ENCODE measurements at regions not wholly inside any gene's neighbourhood (a gene's known extent, or its start where the extent isn't known, plus 50 kb on each side); places are given as distances from the start of the nearest gene placed in this dataset.

DNA sequence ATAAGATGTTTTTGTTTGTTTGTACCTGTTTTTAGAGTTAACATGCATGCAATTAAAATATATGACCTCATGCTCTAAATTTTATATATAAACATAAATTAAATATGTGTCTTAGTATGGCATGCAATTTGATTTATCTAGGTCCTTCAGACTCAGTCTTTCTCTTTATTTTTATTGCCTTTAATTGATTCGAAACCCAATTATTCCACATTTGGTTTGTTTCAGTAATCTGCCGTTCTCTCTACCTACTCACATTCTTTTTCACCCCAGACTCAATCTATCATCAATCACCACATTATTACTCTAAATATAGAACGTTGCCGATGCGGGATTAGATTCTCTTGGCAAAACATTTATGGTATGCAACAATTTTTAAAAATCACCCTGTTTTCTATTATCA lies 1492.8 kb downstream of the RAPGEF2 start:
- CTCF ChIA-PET, result no interaction called here
- no peak for DNase-seq
- Histone ChIP-seq H3K27me3 (replicated peaks in 2 of 5; ENCODE audit: control insufficient read depth in 4 of 5, insufficient read depth in 5 of 5, low read length in 4 of 5) (no peaks in the 10 kb centered on the region), H3K4me3 (ENCODE audit: control insufficient read depth in 1 of 7, extremely low read depth in 1 of 7, insufficient read depth in 4 of 7, low read depth in 2 of 7, low read length in 6 of 7) (no peak overlapping the region), H3K4me1 (ENCODE audit: control extremely low read depth in 1 of 4, control insufficient read depth in 4 of 4, insufficient read depth in 4 of 4, low read length in 3 of 4) (no peaks in the 10 kb centered on the region), H3K9me3 (ENCODE audit: control extremely low read depth in 1 of 5, control insufficient read depth in 4 of 5, insufficient read depth in 2 of 5, low read depth in 1 of 5, low read length in 4 of 5) (no peaks in the 10 kb centered on the region), H3K27ac (ENCODE audit: insufficient read depth in 1 of 2, low read depth in 1 of 2, low read length in 2 of 2, poor library complexity in 1 of 2, severe bottlenecking in 2 of 2) (no peak overlapping the region), H3K36me3 (ENCODE audit: control insufficient read depth in 4 of 4, insufficient read depth in 4 of 4, low read length in 3 of 4) (no peaks in the 10 kb centered on the region)
- POLR2A ChIA-PET, result no interaction called here
- WGBS (ENCODE audit: insufficient coverage), result 89% methylated on average over 4 of the region's 5 CpGs

GRCh38 chr4:160604541-160604940 lies 1501.7 kb downstream of the RAPGEF2 start:
- Histone ChIP-seq H3K4me3 (ENCODE audit: control insufficient read depth in 1 of 7, extremely low read depth in 1 of 7, insufficient read depth in 4 of 7, low read depth in 2 of 7, low read length in 6 of 7) (no peak overlapping the region), H3K9me3 (ENCODE audit: control extremely low read depth in 1 of 5, control insufficient read depth in 4 of 5, insufficient read depth in 2 of 5, low read depth in 1 of 5, low read length in 4 of 5) (no peaks in the 10 kb centered on the region), H3K27ac (ENCODE audit: insufficient read depth in 1 of 2, low read depth in 1 of 2, low read length in 2 of 2, poor library complexity in 1 of 2, severe bottlenecking in 2 of 2) (no peak overlapping the region), H3K36me3 (ENCODE audit: control insufficient read depth in 4 of 4, insufficient read depth in 4 of 4, low read length in 3 of 4) (no peaks in the 10 kb centered on the region), H3K27me3 (replicated peaks in 2 of 5; ENCODE audit: control insufficient read depth in 4 of 5, insufficient read depth in 5 of 5, low read length in 4 of 5) (no peaks in the 10 kb centered on the region), H3K4me1 (ENCODE audit: control extremely low read depth in 1 of 4, control insufficient read depth in 4 of 4, insufficient read depth in 4 of 4, low read length in 3 of 4) (no peaks in the 10 kb centered on the region)
- ChIA-PET POLR2A (no interaction called here), CTCF (no interaction called here)
- DNase-seq, result no peak
- WGBS (ENCODE audit: insufficient coverage), result 100% methylated on average over 2 of the region's 4 CpGs

DNA sequence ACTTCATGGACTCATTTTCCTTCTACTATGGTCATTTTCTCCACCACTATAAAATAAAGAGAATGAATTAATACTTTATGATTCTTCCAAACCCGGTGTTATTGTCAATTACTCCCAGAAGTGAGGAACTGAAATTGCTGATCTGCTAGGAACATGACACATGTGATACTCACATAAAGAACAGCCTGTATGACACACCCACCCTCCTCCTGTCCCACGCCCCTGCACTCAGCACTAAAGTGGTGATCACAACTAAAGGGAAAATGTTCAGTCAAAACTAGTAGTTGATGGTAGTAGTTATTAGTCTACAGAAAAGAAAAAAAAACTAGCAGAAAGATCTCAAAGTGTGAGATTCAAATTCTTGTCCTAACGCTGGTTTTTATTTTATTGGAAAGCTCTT lies 1508.3 kb downstream of the RAPGEF2 start:
- Histone ChIP-seq H3K9me3 (ENCODE audit: control extremely low read depth in 1 of 5, control insufficient read depth in 4 of 5, insufficient read depth in 2 of 5, low read depth in 1 of 5, low read length in 4 of 5) (no peaks in the 10 kb centered on the region), H3K4me3 (ENCODE audit: control insufficient read depth in 1 of 7, extremely low read depth in 1 of 7, insufficient read depth in 4 of 7, low read depth in 2 of 7, low read length in 6 of 7) (no peak overlapping the region), H3K36me3 (ENCODE audit: control insufficient read depth in 4 of 4, insufficient read depth in 4 of 4, low read length in 3 of 4) (no peaks in the 10 kb centered on the region), H3K27ac (ENCODE audit: insufficient read depth in 1 of 2, low read depth in 1 of 2, low read length in 2 of 2, poor library complexity in 1 of 2, severe bottlenecking in 2 of 2) (no peak overlapping the region), H3K4me1 (ENCODE audit: control extremely low read depth in 1 of 4, control insufficient read depth in 4 of 4, insufficient read depth in 4 of 4, low read length in 3 of 4) (no peaks in the 10 kb centered on the region), H3K27me3 (replicated peaks in 2 of 5; ENCODE audit: control insufficient read depth in 4 of 5, insufficient read depth in 5 of 5, low read length in 4 of 5) (no peaks in the 10 kb centered on the region)
- ChIA-PET POLR2A (no interaction called here), CTCF (no interaction called here)
- no peak for DNase-seq
- no CpG with 5 or more reads among the region's 3 CpGs for WGBS (ENCODE audit: insufficient coverage)

GRCh38 chr4:160631044-160631443 lies 1528.2 kb downstream of the RAPGEF2 start:
- Histone ChIP-seq H3K27me3 (replicated peaks in 2 of 5; ENCODE audit: control insufficient read depth in 4 of 5, insufficient read depth in 5 of 5, low read length in 4 of 5) (no peaks in the 10 kb centered on the region), H3K9me3 (ENCODE audit: control extremely low read depth in 1 of 5, control insufficient read depth in 4 of 5, insufficient read depth in 2 of 5, low read depth in 1 of 5, low read length in 4 of 5) (peaks cover 0 to 2% (median 0%) of the 10 kb centered on the region in 5 experiments), H3K27ac (ENCODE audit: insufficient read depth in 1 of 2, low read depth in 1 of 2, low read length in 2 of 2, poor library complexity in 1 of 2, severe bottlenecking in 2 of 2) (no peak overlapping the region), H3K36me3 (ENCODE audit: control insufficient read depth in 4 of 4, insufficient read depth in 4 of 4, low read length in 3 of 4) (no peaks in the 10 kb centered on the region), H3K4me1 (ENCODE audit: control extremely low read depth in 1 of 4, control insufficient read depth in 4 of 4, insufficient read depth in 4 of 4, low read length in 3 of 4) (no peaks in the 10 kb centered on the region), H3K4me3 (ENCODE audit: control insufficient read depth in 1 of 7, extremely low read depth in 1 of 7, insufficient read depth in 4 of 7, low read depth in 2 of 7, low read length in 6 of 7) (no peak overlapping the region)
- no peak for DNase-seq
- WGBS (ENCODE audit: insufficient coverage), result no CpG with 5 or more reads among the region's 1 CpG
- POLR2A ChIA-PET, result no interaction called here
- CTCF ChIA-PET, result no interaction called here

GRCh38 chr4:160652790-160653189 lies 1511.0 kb downstream of the FSTL5 start:
- Histone ChIP-seq H3K9me3 (ENCODE audit: control extremely low read depth in 1 of 5, control insufficient read depth in 4 of 5, insufficient read depth in 2 of 5, low read depth in 1 of 5, low read length in 4 of 5) (no peaks in the 10 kb centered on the region), H3K4me3 (ENCODE audit: control insufficient read depth in 1 of 7, extremely low read depth in 1 of 7, insufficient read depth in 4 of 7, low read depth in 2 of 7, low read length in 6 of 7) (no peak overlapping the region), H3K27ac (ENCODE audit: insufficient read depth in 1 of 2, low read depth in 1 of 2, low read length in 2 of 2, poor library complexity in 1 of 2, severe bottlenecking in 2 of 2) (no peak overlapping the region), H3K36me3 (ENCODE audit: control insufficient read depth in 4 of 4, insufficient read depth in 4 of 4, low read length in 3 of 4) (no peaks in the 10 kb centered on the region), H3K27me3 (replicated peaks in 2 of 5; ENCODE audit: control insufficient read depth in 4 of 5, insufficient read depth in 5 of 5, low read length in 4 of 5) (no peaks in the 10 kb centered on the region), H3K4me1 (ENCODE audit: control extremely low read depth in 1 of 4, control insufficient read depth in 4 of 4, insufficient read depth in 4 of 4, low read length in 3 of 4) (no peaks in the 10 kb centered on the region)
- no CpG with 5 or more reads among the region's 3 CpGs for WGBS (ENCODE audit: insufficient coverage)
- DNase-seq, result no peak
- CTCF ChIA-PET, result no interaction called here
- POLR2A ChIA-PET, result no interaction called here

DNA sequence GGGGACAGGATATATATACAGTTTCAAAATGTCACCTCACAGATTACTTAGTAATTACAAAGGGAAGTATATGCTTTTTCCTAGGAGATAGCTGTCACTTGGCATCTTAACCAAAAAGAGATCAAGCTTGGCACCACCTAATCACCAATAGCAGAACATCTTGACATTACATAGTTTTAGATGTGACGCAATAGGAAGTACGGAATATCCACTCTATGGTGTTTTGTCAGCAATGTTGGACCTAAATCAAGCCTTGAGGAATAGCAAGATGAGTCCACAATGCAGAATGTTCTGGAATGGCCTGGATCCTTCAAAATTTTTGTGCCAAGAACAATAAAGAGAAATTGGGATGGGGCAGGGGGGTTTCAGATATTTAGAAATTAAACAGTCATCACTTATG lies 1488.2 kb downstream of the FSTL5 start:
- H3K4me3 ChIP-seq (ENCODE audit: control insufficient read depth in 1 of 7, extremely low read depth in 1 of 7, insufficient read depth in 4 of 7, low read depth in 2 of 7, low read length in 6 of 7), result no peak overlapping the region
- 100% methylated on average over 2 of the region's 2 CpGs for WGBS (ENCODE audit: insufficient coverage)

GRCh38 chr4:160685729-160686128 lies 1478.1 kb downstream of the FSTL5 start:
- no peak overlapping the region for H3K27ac ChIP-seq (ENCODE audit: insufficient read depth in 1 of 2, low read depth in 1 of 2, low read length in 2 of 2, poor library complexity in 1 of 2, severe bottlenecking in 2 of 2)
- CTCF ChIA-PET, result no interaction called here

More for the DNA sequence above, 1488.2 kb downstream of the FSTL5 start:
- no peaks in the 10 kb centered on the region for H3K27me3 ChIP-seq (replicated peaks in 2 of 5; ENCODE audit: control insufficient read depth in 4 of 5, insufficient read depth in 5 of 5, low read length in 4 of 5)
- H3K27ac ChIP-seq (ENCODE audit: insufficient read depth in 1 of 2, low read depth in 1 of 2, low read length in 2 of 2, poor library complexity in 1 of 2, severe bottlenecking in 2 of 2), result no peak overlapping the region
- no peaks in the 10 kb centered on the region for H3K9me3 ChIP-seq (ENCODE audit: control extremely low read depth in 1 of 5, control insufficient read depth in 4 of 5, insufficient read depth in 2 of 5, low read depth in 1 of 5, low read length in 4 of 5)
- DNase-seq, result no peak
- no peaks in the 10 kb centered on the region for H3K4me1 ChIP-seq (ENCODE audit: control extremely low read depth in 1 of 4, control insufficient read depth in 4 of 4, insufficient read depth in 4 of 4, low read length in 3 of 4)
- ChIA-PET POLR2A (no interaction called here), CTCF (no interaction called here)
- no peaks in the 10 kb centered on the region for H3K36me3 ChIP-seq (ENCODE audit: control insufficient read depth in 4 of 4, insufficient read depth in 4 of 4, low read length in 3 of 4)

GRCh38 chr4:160701671-160702070 lies 1462.1 kb downstream of the FSTL5 start:
- Histone ChIP-seq H3K4me3 (ENCODE audit: control insufficient read depth in 1 of 7, extremely low read depth in 1 of 7, insufficient read depth in 4 of 7, low read depth in 2 of 7, low read length in 6 of 7) (no peak overlapping the region), H3K4me1 (ENCODE audit: control extremely low read depth in 1 of 4, control insufficient read depth in 4 of 4, insufficient read depth in 4 of 4, low read length in 3 of 4) (no peaks in the 10 kb centered on the region), H3K9me3 (ENCODE audit: control extremely low read depth in 1 of 5, control insufficient read depth in 4 of 5, insufficient read depth in 2 of 5, low read depth in 1 of 5, low read length in 4 of 5) (no peaks in the 10 kb centered on the region), H3K36me3 (ENCODE audit: control insufficient read depth in 4 of 4, insufficient read depth in 4 of 4, low read length in 3 of 4) (no peaks in the 10 kb centered on the region), H3K27ac (ENCODE audit: insufficient read depth in 1 of 2, low read depth in 1 of 2, low read length in 2 of 2, poor library complexity in 1 of 2, severe bottlenecking in 2 of 2) (no peak overlapping the region), H3K27me3 (replicated peaks in 2 of 5; ENCODE audit: control insufficient read depth in 4 of 5, insufficient read depth in 5 of 5, low read length in 4 of 5) (no peaks in the 10 kb centered on the region)
- POLR2A ChIA-PET, result no interaction called here
- WGBS (ENCODE audit: insufficient coverage), result 96% methylated on average over 4 of the region's 4 CpGs
- CTCF ChIA-PET, result no interaction called here
- DNase-seq, result no peak

More at GRCh38 chr4:160685729-160686128, 1478.1 kb downstream of the FSTL5 start:
- H3K4me1 ChIP-seq (ENCODE audit: control extremely low read depth in 1 of 4, control insufficient read depth in 4 of 4, insufficient read depth in 4 of 4, low read length in 3 of 4), result no peaks in the 10 kb centered on the region
- no peaks in the 10 kb centered on the region for H3K9me3 ChIP-seq (ENCODE audit: control extremely low read depth in 1 of 5, control insufficient read depth in 4 of 5, insufficient read depth in 2 of 5, low read depth in 1 of 5, low read length in 4 of 5)
- POLR2A ChIA-PET, result no interaction called here
- no peaks in the 10 kb centered on the region for H3K36me3 ChIP-seq (ENCODE audit: control insufficient read depth in 4 of 4, insufficient read depth in 4 of 4, low read length in 3 of 4)
- DNase-seq, result no peak
- H3K27me3 ChIP-seq (replicated peaks in 2 of 5; ENCODE audit: control insufficient read depth in 4 of 5, insufficient read depth in 5 of 5, low read length in 4 of 5), result no peaks in the 10 kb centered on the region
- no peak overlapping the region for H3K4me3 ChIP-seq (ENCODE audit: control insufficient read depth in 1 of 7, extremely low read depth in 1 of 7, insufficient read depth in 4 of 7, low read depth in 2 of 7, low read length in 6 of 7)
